H9 (cell line): ENCODE measurements at regions not wholly inside any gene's neighbourhood (a gene's known extent, or its start where the extent isn't known, plus 50 kb on each side); places are given as distances from the start of the nearest gene placed in this dataset.

ENCODE experiments used
- DNase-seq: peaks from one replicate; pipeline ENCODE4 v3.0.0-alpha.2; 2017
- H2AFZ ChIP-seq: one replicate; pipeline ENCODE4 v1.6.1; 2013; ENCODE audit warnings: mild to moderate bottlenecking, low read length, control low read depth, moderate library complexity
- H2AK5ac ChIP-seq: 2 replicates; pipeline ENCODE4 v1.6.1; 2013; ENCODE audit warnings: low read length, control low read depth, mixed read lengths; ENCODE audit not compliant: insufficient read length
- H2BK120ac ChIP-seq: one replicate; pipeline ENCODE4 v1.6.1; 2013; ENCODE audit warnings: low read depth, mild to moderate bottlenecking, low read length, control low read depth, inconsistent platforms; ENCODE audit not compliant: poor library complexity, severe bottlenecking
- H2BK12ac ChIP-seq: 2 replicates; pipeline ENCODE4 v1.6.1; 2013; ENCODE audit warnings: low read length, control low read depth, mixed read lengths, low read depth; ENCODE audit not compliant: insufficient read length
- H2BK15ac ChIP-seq: 2 replicates; pipeline ENCODE4 v1.6.1; 2013; ENCODE audit warnings: low read depth, low read length, control low read depth
- H2BK20ac ChIP-seq: one replicate; pipeline ENCODE4 v1.6.1; 2013; ENCODE audit warnings: low read depth, mild to moderate bottlenecking, low read length, control low read depth, inconsistent platforms; ENCODE audit not compliant: poor library complexity, severe bottlenecking
- H2BK5ac ChIP-seq: 2 replicates; pipeline ENCODE4 v1.6.1; 2013; ENCODE audit warnings: low read length, control low read depth, mixed read lengths; ENCODE audit not compliant: insufficient read length
- H3K14ac ChIP-seq: 2 replicates; pipeline ENCODE4 v1.6.1; 2013; ENCODE audit warnings: low read length, control low read depth; ENCODE audit not compliant: insufficient read depth
- H3K18ac ChIP-seq: 2 replicates; pipeline ENCODE4 v1.6.1; 2013; ENCODE audit warnings: low read depth, mild to moderate bottlenecking, mixed read lengths, low read length, control low read depth; ENCODE audit not compliant: insufficient read length
- H3K23ac ChIP-seq: 2 replicates; pipeline ENCODE4 v1.6.1; 2013; ENCODE audit warnings: low read length, control low read depth, mixed read lengths, low read depth; ENCODE audit not compliant: insufficient read length
- H3K23me2 ChIP-seq: 2 replicates; pipeline ENCODE4 v1.6.1; 2013; ENCODE audit warnings: low read depth, mild to moderate bottlenecking, mixed read lengths, low read length, control low read depth; ENCODE audit not compliant: insufficient read length, poor library complexity, severe bottlenecking
- H3K27ac ChIP-seq: 2 replicates; pipeline ENCODE4 v1.5.1; 2013; ENCODE audit warnings: low read length, control low read depth, mixed read lengths, low read depth; ENCODE audit not compliant: insufficient read length
- H3K27me3 ChIP-seq: 2 replicates; pipeline ENCODE4 v1.6.1; 2013; ENCODE audit warnings: low read length, control low read depth, inconsistent platforms; ENCODE audit not compliant: insufficient read depth
- H3K4ac ChIP-seq: 2 replicates; pipeline ENCODE4 v1.6.1; 2013; ENCODE audit warnings: low read depth, mild to moderate bottlenecking, control low read depth, inconsistent platforms, low read length, moderate library complexity
- H3K4me1 ChIP-seq: 2 replicates; pipeline ENCODE4 v1.6.1; 2013; ENCODE audit warnings: low read length, control low read depth, inconsistent platforms; ENCODE audit not compliant: insufficient read depth
- H3K4me2 ChIP-seq: 2 replicates; pipeline ENCODE4 v1.6.1; 2013; ENCODE audit warnings: low read length, control low read depth, mixed read lengths; ENCODE audit not compliant: insufficient read length, insufficient read depth
- H3K56ac ChIP-seq: 2 replicates; pipeline ENCODE4 v1.6.1; 2013; ENCODE audit warnings: low read depth, mild to moderate bottlenecking, mixed read lengths, low read length, control low read depth; ENCODE audit not compliant: insufficient read length
- H3K79me1 ChIP-seq: 2 replicates; pipeline ENCODE4 v1.6.1; 2013; ENCODE audit warnings: low read depth, mild to moderate bottlenecking, moderate library complexity, low read length, control low read depth, inconsistent platforms; ENCODE audit not compliant: insufficient read depth, poor library complexity, severe bottlenecking
- H3K79me2 ChIP-seq: 2 replicates; pipeline ENCODE4 v1.6.1; 2013; ENCODE audit warnings: low read length, control low read depth, inconsistent platforms; ENCODE audit not compliant: insufficient read depth
- H3K9ac ChIP-seq: 2 replicates; pipeline ENCODE4 v1.6.1; 2013; ENCODE audit warnings: low read length, control low read depth, mixed read lengths; ENCODE audit not compliant: insufficient read length; ENCODE audit errors: extremely low read depth
- H3K9me3 ChIP-seq: one replicate; pipeline ENCODE4 v1.6.1; 2013; ENCODE audit warnings: low read depth, low read length, inconsistent platforms; ENCODE audit not compliant: control insufficient read depth
- H3T11ph ChIP-seq: one replicate; pipeline ENCODE4 v1.6.1; 2013; ENCODE audit warnings: mild to moderate bottlenecking, low read length, control low read depth, inconsistent platforms
- H4K20me1 ChIP-seq: one replicate; pipeline ENCODE4 v1.6.1; 2013; ENCODE audit not compliant: control insufficient read depth, insufficient read length, insufficient read depth
- H4K5ac ChIP-seq: 2 replicates; pipeline ENCODE4 v1.6.1; 2013; ENCODE audit warnings: low read depth, mild to moderate bottlenecking, mixed read lengths, low read length, control low read depth; ENCODE audit not compliant: insufficient read length
- H4K8ac ChIP-seq: replicated peaks from 2 replicates; pipeline ENCODE4 v1.6.1; 2013; ENCODE audit warnings: low read length, control low read depth, mixed read lengths, low read depth; ENCODE audit not compliant: insufficient read length
- H4K91ac ChIP-seq: 2 replicates; pipeline ENCODE4 v1.6.1; 2013; ENCODE audit warnings: low read depth, mild to moderate bottlenecking, moderate library complexity, mixed read lengths, low read length, control low read depth; ENCODE audit not compliant: insufficient read length
- H3K27ac Mint-ChIP-seq, 3 experiments: 2 replicates in 2 of 3; 3 replicates in 1 of 3; pipeline ENCODE4 v1.8.0; 2020 to 2021; ENCODE audit warnings: mixed read lengths in 3 of 3, mild to moderate bottlenecking in 1 of 3, moderate library complexity in 1 of 3
- H3K27me3 Mint-ChIP-seq: 2 replicates; pipeline ENCODE4 v1.8.0; 2021; ENCODE audit warnings: low read depth, mild to moderate bottlenecking, moderate library complexity, mixed read lengths
- H3K36me3 Mint-ChIP-seq, 3 experiments: 2 replicates in 2 of 3; 3 replicates in 1 of 3; pipeline ENCODE4 v1.8.0; 2020 to 2021; ENCODE audit warnings: low read depth in 3 of 3, mixed read lengths in 3 of 3; ENCODE audit not compliant: insufficient read depth in 1 of 3
- H3K4me1 Mint-ChIP-seq, 2 experiments: 2 replicates each; pipeline ENCODE4 v1.8.0; 2020; ENCODE audit warnings: mixed read lengths in 2 of 2
- H3K4me3 Mint-ChIP-seq, 2 experiments: 2 replicates in 1 of 2; 3 replicates in 1 of 2; pipeline ENCODE4 v1.8.0; 2020 to 2021; ENCODE audit warnings: mild to moderate bottlenecking in 2 of 2, mixed read lengths in 2 of 2, moderate library complexity in 1 of 2
- H3K9me3 Mint-ChIP-seq, 2 experiments: 2 replicates in 1 of 2; 3 replicates in 1 of 2; pipeline ENCODE4 v1.8.0; 2020; ENCODE audit warnings: mild to moderate bottlenecking in 2 of 2, mixed read lengths in 2 of 2, moderate library complexity in 1 of 2
- WGBS: extraction: QIAGEN DNeasy Blood & Tissue Kit; methylation state at CpG from one replicate; pipeline ENCODE4 v1.1.7; 2013; ENCODE audit warnings: missing lambda C conversion rate, low lambda C conversion rate, mixed read lengths; ENCODE audit not compliant: insufficient read length; ENCODE audit errors: extremely low coverage; 5-methylcytosine and 5-hydroxymethylcytosine counted together
- TF ChIP-seq, protein P1 (sequence below): fragments of 200-600 bp; sonication (generic); conservative IDR thresholded peaks from 3 replicates; pipeline ENCODE4 v1.8.0; 2021; ENCODE audit warnings: antibody characterized with exemption, mild to moderate bottlenecking

DNA sequence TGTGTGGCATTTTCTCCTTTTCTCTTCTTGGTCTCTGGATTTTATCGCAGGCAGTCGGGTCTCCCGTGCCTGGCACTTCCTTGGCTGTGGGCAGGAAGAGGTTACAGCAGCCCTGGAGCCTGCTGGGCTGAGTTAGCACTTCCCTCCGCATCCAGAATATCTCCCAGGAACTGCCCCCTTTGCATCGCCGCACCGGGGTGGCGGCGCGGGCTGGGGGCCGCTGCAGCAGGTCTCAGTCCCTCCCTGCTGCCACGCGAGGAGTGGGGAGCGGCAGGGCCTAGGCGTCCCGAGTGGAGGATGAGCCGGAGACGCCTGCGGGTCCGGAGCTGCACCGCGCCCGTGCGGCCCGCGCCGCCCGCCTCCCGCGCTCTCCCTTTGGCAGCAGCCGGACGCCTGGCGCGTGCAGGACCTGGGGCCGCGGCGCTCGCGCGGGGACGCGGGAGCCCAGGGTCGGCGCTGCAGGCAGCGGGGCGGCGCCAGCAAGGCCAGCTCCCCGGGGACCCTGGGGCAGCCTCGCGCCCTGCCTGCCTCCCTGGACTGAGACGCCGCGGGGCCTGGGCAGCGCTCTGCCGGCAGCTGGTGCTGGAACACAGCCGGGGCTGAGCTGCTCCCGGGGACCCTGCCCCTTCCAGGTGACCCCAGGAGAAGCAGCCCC, 192.8 kb downstream of the PRDM2 start:
- no peak overlapping the region for H2AFZ ChIP-seq
- H3K9ac ChIP-seq, result no peak overlapping the region
- H3K4me2 ChIP-seq, result peak overlapping the region; percentile 39

More for the DNA sequence above, 192.8 kb downstream of the PRDM2 start:
- no peak overlapping the region for H3K27ac Mint-ChIP-seq
- no peaks in the 10 kb centered on the region for H3K79me1 ChIP-seq
- WGBS, result no CpG with 5 or more reads among the region's 57 CpGs
- no peak overlapping the region for H2BK120ac ChIP-seq
- peaks cover 12% of the 10 kb centered on the region for H3K23me2 ChIP-seq
- H3K36me3 Mint-ChIP-seq, result no peaks in the 10 kb centered on the region
- no peaks in the 10 kb centered on the region for H3K79me2 ChIP-seq
- TF ChIP-seq, protein P1, sequence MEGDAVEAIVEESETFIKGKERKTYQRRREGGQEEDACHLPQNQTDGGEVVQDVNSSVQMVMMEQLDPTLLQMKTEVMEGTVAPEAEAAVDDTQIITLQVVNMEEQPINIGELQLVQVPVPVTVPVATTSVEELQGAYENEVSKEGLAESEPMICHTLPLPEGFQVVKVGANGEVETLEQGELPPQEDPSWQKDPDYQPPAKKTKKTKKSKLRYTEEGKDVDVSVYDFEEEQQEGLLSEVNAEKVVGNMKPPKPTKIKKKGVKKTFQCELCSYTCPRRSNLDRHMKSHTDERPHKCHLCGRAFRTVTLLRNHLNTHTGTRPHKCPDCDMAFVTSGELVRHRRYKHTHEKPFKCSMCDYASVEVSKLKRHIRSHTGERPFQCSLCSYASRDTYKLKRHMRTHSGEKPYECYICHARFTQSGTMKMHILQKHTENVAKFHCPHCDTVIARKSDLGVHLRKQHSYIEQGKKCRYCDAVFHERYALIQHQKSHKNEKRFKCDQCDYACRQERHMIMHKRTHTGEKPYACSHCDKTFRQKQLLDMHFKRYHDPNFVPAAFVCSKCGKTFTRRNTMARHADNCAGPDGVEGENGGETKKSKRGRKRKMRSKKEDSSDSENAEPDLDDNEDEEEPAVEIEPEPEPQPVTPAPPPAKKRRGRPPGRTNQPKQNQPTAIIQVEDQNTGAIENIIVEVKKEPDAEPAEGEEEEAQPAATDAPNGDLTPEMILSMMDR, result no peak
- H3K4me1 ChIP-seq, result no peaks in the 10 kb centered on the region; the same call in 1 of the 2 replicates
- H3K4me1 Mint-ChIP-seq, result peaks cover 22 to 23% of the 10 kb centered on the region in 2 experiments
- H3K56ac ChIP-seq, result no peak overlapping the region
- no peak overlapping the region for H4K8ac ChIP-seq
- no peak overlapping the region for H3K18ac ChIP-seq
- H3K27me3 ChIP-seq, result peaks cover 27% of the 10 kb centered on the region; the same call in 1 of the 2 replicates
- H4K91ac ChIP-seq, result no peak overlapping the region
- H3K4ac ChIP-seq, result no peak overlapping the region
- no peak overlapping the region for H2AK5ac ChIP-seq
- H3T11ph ChIP-seq, result no peak overlapping the region
- no peak overlapping the region for H3K14ac ChIP-seq
- no peak overlapping the region for H2BK5ac ChIP-seq
- H4K20me1 ChIP-seq, result no peaks in the 10 kb centered on the region
- no peak overlapping the region for H3K23ac ChIP-seq
- H3K4me3 Mint-ChIP-seq, result peak overlapping the region; percentile 60 to 80
- peaks cover 48% of the 10 kb centered on the region for H3K27me3 Mint-ChIP-seq
- H3K27ac ChIP-seq, result no peak overlapping the region
- no peaks in the 10 kb centered on the region for H3K9me3 ChIP-seq
- H2BK15ac ChIP-seq, result no peak overlapping the region
- H4K5ac ChIP-seq, result no peak overlapping the region
- no peak overlapping the region for H2BK20ac ChIP-seq
- H2BK12ac ChIP-seq, result no peak overlapping the region
- peaks cover 0 to 2% of the 10 kb centered on the region in 2 experiments; a peak in 1 of 5 replicates for H3K9me3 Mint-ChIP-seq
- DNase-seq, result peak; percentile 49
